ENCODE measurements at regions not wholly inside any gene's neighbourhood (a gene's known extent, or its start where the extent isn't known, plus 50 kb on each side); places are given as distances from the start of the nearest gene placed in this dataset.

DNA sequence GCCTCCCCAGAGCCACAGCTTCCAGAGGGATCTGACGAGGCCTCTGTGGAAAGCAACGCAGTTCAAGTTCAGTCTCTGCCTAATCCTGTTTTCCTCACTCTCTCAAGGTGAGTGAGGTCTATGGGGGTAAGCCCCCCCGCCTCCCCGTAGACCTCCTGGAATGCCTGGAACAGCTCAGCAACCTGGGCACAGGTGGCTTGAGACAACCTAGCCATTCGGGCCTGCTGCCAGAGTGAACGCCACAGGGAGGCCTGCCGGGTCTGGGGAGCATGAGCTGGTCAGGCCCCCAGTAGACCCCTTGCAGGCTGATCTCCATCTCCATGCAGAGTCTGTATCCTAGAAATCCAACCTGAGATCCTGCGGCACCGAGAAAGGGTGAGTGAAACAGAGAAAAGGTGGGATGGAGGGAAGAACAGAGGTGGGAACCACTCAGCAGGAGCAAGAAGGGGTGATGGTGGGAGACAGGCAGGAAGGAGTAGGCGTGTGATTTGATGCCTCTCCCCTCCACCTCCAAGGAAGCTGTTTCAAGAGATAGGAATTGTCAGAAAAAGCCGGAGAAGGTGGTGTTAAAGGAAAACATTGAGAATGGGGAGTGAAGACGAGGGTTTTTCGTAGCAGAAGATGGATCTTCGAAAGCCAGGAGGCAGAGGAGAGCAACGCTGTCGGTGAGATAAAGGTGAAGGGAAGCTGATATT lies 123.1 kb upstream of the PRMT8 start:
- TF ChIP-seq YY1 (IDR thresholded peaks at IDR 0.05) (no peak), EGR1 (IDR thresholded peaks at IDR 0.05; ENCODE audit: low read depth in 2 of 2) (no peak), FOXA1 (IDR thresholded peaks at IDR 0.05) (no peak), TAF1 (conservative IDR thresholded peaks at IDR 0.05) (no peak), HNF4A (conservative IDR thresholded peaks at IDR 0.05) (no peak), RAD21 (IDR thresholded peaks at IDR 0.05) (no peak), RXRA (IDR thresholded peaks at IDR 0.05) (no peak), JUND (IDR thresholded peaks at IDR 0.05) (no peak)
- TF ChIP-seq, protein P1, sequence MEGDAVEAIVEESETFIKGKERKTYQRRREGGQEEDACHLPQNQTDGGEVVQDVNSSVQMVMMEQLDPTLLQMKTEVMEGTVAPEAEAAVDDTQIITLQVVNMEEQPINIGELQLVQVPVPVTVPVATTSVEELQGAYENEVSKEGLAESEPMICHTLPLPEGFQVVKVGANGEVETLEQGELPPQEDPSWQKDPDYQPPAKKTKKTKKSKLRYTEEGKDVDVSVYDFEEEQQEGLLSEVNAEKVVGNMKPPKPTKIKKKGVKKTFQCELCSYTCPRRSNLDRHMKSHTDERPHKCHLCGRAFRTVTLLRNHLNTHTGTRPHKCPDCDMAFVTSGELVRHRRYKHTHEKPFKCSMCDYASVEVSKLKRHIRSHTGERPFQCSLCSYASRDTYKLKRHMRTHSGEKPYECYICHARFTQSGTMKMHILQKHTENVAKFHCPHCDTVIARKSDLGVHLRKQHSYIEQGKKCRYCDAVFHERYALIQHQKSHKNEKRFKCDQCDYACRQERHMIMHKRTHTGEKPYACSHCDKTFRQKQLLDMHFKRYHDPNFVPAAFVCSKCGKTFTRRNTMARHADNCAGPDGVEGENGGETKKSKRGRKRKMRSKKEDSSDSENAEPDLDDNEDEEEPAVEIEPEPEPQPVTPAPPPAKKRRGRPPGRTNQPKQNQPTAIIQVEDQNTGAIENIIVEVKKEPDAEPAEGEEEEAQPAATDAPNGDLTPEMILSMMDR (IDR thresholded peaks at IDR 0.05; ENCODE audit: low read depth, low read length, missing input control): no peak
- TF ChIP-seq, protein P2, sequence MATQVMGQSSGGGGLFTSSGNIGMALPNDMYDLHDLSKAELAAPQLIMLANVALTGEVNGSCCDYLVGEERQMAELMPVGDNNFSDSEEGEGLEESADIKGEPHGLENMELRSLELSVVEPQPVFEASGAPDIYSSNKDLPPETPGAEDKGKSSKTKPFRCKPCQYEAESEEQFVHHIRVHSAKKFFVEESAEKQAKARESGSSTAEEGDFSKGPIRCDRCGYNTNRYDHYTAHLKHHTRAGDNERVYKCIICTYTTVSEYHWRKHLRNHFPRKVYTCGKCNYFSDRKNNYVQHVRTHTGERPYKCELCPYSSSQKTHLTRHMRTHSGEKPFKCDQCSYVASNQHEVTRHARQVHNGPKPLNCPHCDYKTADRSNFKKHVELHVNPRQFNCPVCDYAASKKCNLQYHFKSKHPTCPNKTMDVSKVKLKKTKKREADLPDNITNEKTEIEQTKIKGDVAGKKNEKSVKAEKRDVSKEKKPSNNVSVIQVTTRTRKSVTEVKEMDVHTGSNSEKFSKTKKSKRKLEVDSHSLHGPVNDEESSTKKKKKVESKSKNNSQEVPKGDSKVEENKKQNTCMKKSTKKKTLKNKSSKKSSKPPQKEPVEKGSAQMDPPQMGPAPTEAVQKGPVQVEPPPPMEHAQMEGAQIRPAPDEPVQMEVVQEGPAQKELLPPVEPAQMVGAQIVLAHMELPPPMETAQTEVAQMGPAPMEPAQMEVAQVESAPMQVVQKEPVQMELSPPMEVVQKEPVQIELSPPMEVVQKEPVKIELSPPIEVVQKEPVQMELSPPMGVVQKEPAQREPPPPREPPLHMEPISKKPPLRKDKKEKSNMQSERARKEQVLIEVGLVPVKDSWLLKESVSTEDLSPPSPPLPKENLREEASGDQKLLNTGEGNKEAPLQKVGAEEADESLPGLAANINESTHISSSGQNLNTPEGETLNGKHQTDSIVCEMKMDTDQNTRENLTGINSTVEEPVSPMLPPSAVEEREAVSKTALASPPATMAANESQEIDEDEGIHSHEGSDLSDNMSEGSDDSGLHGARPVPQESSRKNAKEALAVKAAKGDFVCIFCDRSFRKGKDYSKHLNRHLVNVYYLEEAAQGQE (IDR thresholded peaks at IDR 0.05): no peak
- TF ChIP-seq, protein P3, sequence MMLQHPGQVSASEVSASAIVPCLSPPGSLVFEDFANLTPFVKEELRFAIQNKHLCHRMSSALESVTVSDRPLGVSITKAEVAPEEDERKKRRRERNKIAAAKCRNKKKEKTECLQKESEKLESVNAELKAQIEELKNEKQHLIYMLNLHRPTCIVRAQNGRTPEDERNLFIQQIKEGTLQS (IDR thresholded peaks at IDR 0.05): no peak
